Muscle of leg (tissue), 3 donors: ENCODE measurements at regions not wholly inside any gene's neighbourhood (a gene's known extent, or its start where the extent isn't known, plus 50 kb on each side); places are given as distances from the start of the nearest gene placed in this dataset.
A peak's percentile ranks its signal among the peaks of the same experiment; 100 is the strongest.
"Not testable (repeated sequence)": the region's sequence is repeated elsewhere in the genome, so short reads cannot be mapped to it uniquely, and the experiment has no call there.

Source experiments
- DNase-seq: peaks from one replicate; pipeline ENCODE4 v3.0.0; 2013
- H3K27ac ChIP-seq: one replicate; pipeline ENCODE4 v1.5.1; 2013; ENCODE audit warnings: mild to moderate bottlenecking, low read length, control low read depth
- H3K27me3 ChIP-seq: one replicate; pipeline ENCODE4 v1.6.1; 2013; ENCODE audit warnings: low read length; ENCODE audit not compliant: control insufficient read depth, insufficient read depth
- H3K36me3 ChIP-seq: one replicate; pipeline ENCODE4 v1.6.1; 2013; ENCODE audit warnings: low read length; ENCODE audit not compliant: control insufficient read depth, insufficient read depth
- H3K4me1 ChIP-seq: one replicate; pipeline ENCODE4 v1.6.1; 2013; ENCODE audit warnings: low read length; ENCODE audit not compliant: control insufficient read depth, insufficient read depth
- H3K4me3 ChIP-seq: one replicate; pipeline ENCODE4 v1.5.1; 2013; ENCODE audit warnings: low read length, control low read depth
- H3K9me3 ChIP-seq: replicated peaks from 2 replicates; pipeline ENCODE4 v1.6.1; 2013; ENCODE audit warnings: low read depth, low read length; ENCODE audit not compliant: control insufficient read depth
- WGBS: methylation state at CpG from one replicate; pipeline ENCODE4 v1.1.5; 2013; ENCODE audit warnings: missing lambda C conversion rate; ENCODE audit not compliant: insufficient coverage; 5-methylcytosine and 5-hydroxymethylcytosine counted together

- H3K4me1 ChIP-seq: peaks cover 9% of the 10 kb centered on the region
- peak overlapping the region; percentile 94 for H3K27ac ChIP-seq
- 33% methylated on average over 1 of the region's 3 CpGs for WGBS
- no peaks in the 10 kb centered on the region for H3K9me3 ChIP-seq
- H3K4me3 ChIP-seq: no peak overlapping the region
- H3K27me3 ChIP-seq: no peaks in the 10 kb centered on the region
- no peaks in the 10 kb centered on the region for H3K36me3 ChIP-seq
- DNase-seq: peak; percentile 88
These were observed 187.8 kb upstream of the COL3A1 start for GRCh38 chr2:188786368-188786841.

DNA sequence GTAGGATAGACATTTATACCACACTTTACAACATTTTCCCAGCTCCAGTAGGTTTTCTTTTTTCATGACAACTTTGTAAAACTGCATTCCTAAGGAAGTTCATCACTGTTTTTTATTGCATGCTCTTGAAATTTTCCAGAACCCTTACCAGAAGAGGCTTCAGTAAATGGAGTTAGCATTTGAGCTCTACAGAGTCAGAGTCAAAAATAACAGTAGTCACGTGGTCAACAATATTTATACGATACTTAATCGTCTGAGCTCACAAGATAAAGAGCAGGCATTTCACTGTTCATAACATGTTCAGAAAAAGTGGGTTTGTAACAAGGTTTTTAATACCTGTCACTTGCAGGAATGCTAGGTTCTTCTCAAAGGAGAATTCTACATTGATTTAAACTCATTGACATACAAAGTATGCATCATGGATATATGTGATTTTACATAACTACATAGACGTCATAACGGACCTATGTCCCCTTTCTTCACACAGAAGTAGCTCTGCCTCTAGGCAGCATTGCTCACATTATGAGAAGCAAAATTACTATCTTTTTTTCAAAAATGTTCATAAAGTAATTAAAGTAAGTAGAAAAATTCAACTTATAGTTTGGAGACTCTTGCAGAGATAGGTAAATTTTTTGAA lies 187.0 kb upstream of the COL3A1 start:
- no CpG with 5 or more reads among the region's 5 CpGs for WGBS
- no peaks in the 10 kb centered on the region for H3K36me3 ChIP-seq
- H3K4me1 ChIP-seq: peaks cover 9% of the 10 kb centered on the region
- H3K27me3 ChIP-seq: no peaks in the 10 kb centered on the region
- H3K27ac ChIP-seq: peak overlapping the region; percentile 94
- DNase-seq: peak; percentile 95
- peak overlapping the region; percentile 21 for H3K4me3 ChIP-seq
- no peaks in the 10 kb centered on the region for H3K9me3 ChIP-seq

GRCh38 chr2:188787658-188788240 lies 186.4 kb upstream of the COL3A1 start:
- H3K4me1 ChIP-seq: peaks cover 9% of the 10 kb centered on the region
- H3K27ac ChIP-seq: peak overlapping the region; percentile 94
- peak overlapping the region; percentile 21 for H3K4me3 ChIP-seq
- DNase-seq: peak; percentile 96
- no peaks in the 10 kb centered on the region for H3K9me3 ChIP-seq
- no peaks in the 10 kb centered on the region for H3K36me3 ChIP-seq
- WGBS: no CpG with 5 or more reads among the region's 3 CpGs
- H3K27me3 ChIP-seq: no peaks in the 10 kb centered on the region

- peak overlapping the region; percentile 18 for H3K4me3 ChIP-seq
- peak overlapping the region; percentile 94 for H3K27ac ChIP-seq
- no peaks in the 10 kb centered on the region for H3K27me3 ChIP-seq
- H3K36me3 ChIP-seq: no peaks in the 10 kb centered on the region
- no peaks in the 10 kb centered on the region for H3K9me3 ChIP-seq
- H3K4me1 ChIP-seq: peaks cover 9% of the 10 kb centered on the region
- peak; percentile 98 for DNase-seq
These were observed 185.6 kb upstream of the COL3A1 start for GRCh38 chr2:188788621-188789020.

GRCh38 chr2:188789951-188790350 lies 184.2 kb upstream of the COL3A1 start:
- peak; percentile 31 for DNase-seq
- Histone ChIP-seq H3K4me1 (peaks cover 9% of the 10 kb centered on the region), H3K27ac (peak overlapping the region; percentile 70), H3K36me3 (no peaks in the 10 kb centered on the region), H3K9me3 (no peaks in the 10 kb centered on the region), H3K4me3 (no peak overlapping the region), H3K27me3 (no peaks in the 10 kb centered on the region)
- WGBS: no CpG with 5 or more reads among the region's 1 CpG

GRCh38 chr2:188794453-188794852 lies 179.7 kb upstream of the COL3A1 start:
- not testable (repeated sequence) for H3K27me3 ChIP-seq, H3K36me3 ChIP-seq, H3K4me3 ChIP-seq, DNase-seq, H3K9me3 ChIP-seq, H3K27ac ChIP-seq, H3K4me1 ChIP-seq
- whole genome bisulfite sequencing: 100% methylated on average over 1 of the region's 4 CpGs

GRCh38 chr2:188795762-188796161 lies 178.4 kb upstream of the COL3A1 start:
- Histone ChIP-seq H3K36me3 (no peaks in the 10 kb centered on the region), H3K4me1 (no peaks in the 10 kb centered on the region), H3K4me3 (no peak overlapping the region), H3K9me3 (peaks cover 3% of the 10 kb centered on the region), H3K27ac (no peak overlapping the region), H3K27me3 (no peaks in the 10 kb centered on the region)
- no peak for DNase-seq

DNA sequence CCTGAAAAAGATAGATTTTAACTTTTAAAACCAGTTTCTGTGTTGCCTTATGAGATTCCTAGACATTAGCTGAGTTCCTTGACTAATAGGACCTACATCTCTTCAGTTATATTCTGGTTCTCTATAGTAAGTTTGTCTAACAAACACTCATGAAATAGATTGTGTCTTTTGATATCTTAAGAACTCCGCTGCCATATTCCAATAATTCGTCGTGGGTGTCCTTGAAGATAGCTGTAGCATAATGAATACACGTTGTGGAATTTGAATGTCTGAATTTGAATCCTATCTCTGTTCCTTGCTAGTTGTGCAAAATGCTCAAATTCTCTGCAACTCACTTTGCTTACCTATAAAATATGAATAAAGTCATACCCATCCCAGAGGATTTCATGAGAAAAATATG lies 176.8 kb upstream of the COL3A1 start:
- Histone ChIP-seq H3K9me3 (peaks cover 7% of the 10 kb centered on the region), H3K4me3 (no peak overlapping the region), H3K27me3 (no peaks in the 10 kb centered on the region), H3K36me3 (no peaks in the 10 kb centered on the region), H3K4me1 (no peaks in the 10 kb centered on the region), H3K27ac (peak overlapping the region; percentile 85)
- no peak for DNase-seq
- WGBS: no CpG with 5 or more reads among the region's 4 CpGs

- H3K27ac ChIP-seq: peak overlapping the region; percentile 85
- H3K9me3 ChIP-seq: peaks cover 14% of the 10 kb centered on the region
- H3K4me3 ChIP-seq: no peak overlapping the region
- no peaks in the 10 kb centered on the region for H3K4me1 ChIP-seq
- H3K36me3 ChIP-seq: no peaks in the 10 kb centered on the region
- DNase-seq: peak; percentile 99
- no peaks in the 10 kb centered on the region for H3K27me3 ChIP-seq
- WGBS: 13% methylated on average over 2 of the region's 4 CpGs
These were observed 176.0 kb upstream of the COL3A1 start for GRCh38 chr2:188798159-188798558.

DNA sequence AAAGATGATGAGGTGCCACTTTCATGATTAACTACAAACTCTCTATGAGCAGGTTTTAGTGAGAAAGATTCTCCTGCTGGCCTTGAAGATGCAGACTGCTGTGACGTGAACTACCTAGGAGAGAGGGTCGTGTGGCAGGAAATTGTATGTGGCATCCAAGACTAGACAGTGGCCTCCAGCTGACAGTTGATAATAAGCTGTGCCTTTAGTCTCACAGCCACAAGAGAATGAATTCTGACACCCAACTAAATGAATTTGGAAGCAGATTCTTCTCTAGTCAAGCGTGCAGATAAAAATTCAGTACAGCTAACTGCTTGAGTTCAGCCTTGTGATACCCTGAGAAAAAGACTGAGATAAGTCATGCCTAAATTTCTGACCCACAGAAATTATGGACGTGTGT lies 169.0 kb upstream of the COL3A1 start:
- H3K27me3 ChIP-seq: no peaks in the 10 kb centered on the region
- 92% methylated on average over 2 of the region's 4 CpGs for WGBS
- no peak overlapping the region for H3K27ac ChIP-seq
- H3K4me1 ChIP-seq: no peaks in the 10 kb centered on the region
- DNase-seq: no peak
- no peak overlapping the region for H3K4me3 ChIP-seq
- H3K36me3 ChIP-seq: no peaks in the 10 kb centered on the region
- H3K9me3 ChIP-seq: peaks cover 21% of the 10 kb centered on the region

DNA sequence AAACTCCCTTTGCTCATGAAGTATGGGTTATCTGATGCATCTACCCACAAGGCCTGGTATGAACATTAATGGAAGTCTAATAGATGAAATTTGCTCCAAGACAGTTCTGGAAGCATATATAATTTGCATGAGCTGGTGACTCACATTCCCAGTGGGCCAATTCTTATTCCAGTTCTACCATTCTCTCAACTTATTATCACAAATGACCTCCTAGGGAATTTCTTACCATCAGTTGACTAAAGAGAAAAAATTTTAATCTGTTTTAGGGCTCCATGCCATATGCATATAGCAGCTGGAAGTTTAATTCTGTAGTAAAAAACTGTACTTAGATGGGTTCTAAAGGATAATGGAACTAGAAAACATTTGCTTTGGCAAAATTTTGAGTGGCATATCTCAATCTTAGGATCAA lies 165.2 kb upstream of the COL3A1 start:
- DNase-seq: peak; percentile 84
- no peaks in the 10 kb centered on the region for H3K27me3 ChIP-seq
- H3K4me3 ChIP-seq: no peak overlapping the region
- H3K27ac ChIP-seq: peak overlapping the region; percentile 26
- H3K4me1 ChIP-seq: no peaks in the 10 kb centered on the region
- H3K9me3 ChIP-seq: no peaks in the 10 kb centered on the region
- H3K36me3 ChIP-seq: no peaks in the 10 kb centered on the region
